HL-60 (cell line): ENCODE measurements at regions not wholly inside any gene's neighbourhood (a gene's known extent, or its start where the extent isn't known, plus 50 kb on each side); places are given as distances from the start of the nearest gene placed in this dataset.

ENCODE experiments used
- DNase-seq, 2 experiments: peaks; one replicate each; pipeline ENCODE4 v3.0.0-alpha.2; 2010 to 2020; ENCODE audit warnings: low read depth in 1 of 2, low spot score in 1 of 2
- H3K27ac ChIP-seq: fragments of 250-450 bp; sonication (Bioruptor Pico); replicated peaks from 2 replicates; pipeline ENCODE4 v1.5.1; 2020; ENCODE audit warnings: mild to moderate bottlenecking, moderate library complexity
- H3K27me3 ChIP-seq: fragments of 250-450 bp; sonication (Bioruptor Pico); 2 replicates; pipeline ENCODE4 v1.5.1; 2021; ENCODE audit warnings: mild to moderate bottlenecking, moderate library complexity; ENCODE audit not compliant: insufficient read depth, poor library complexity, severe bottlenecking
- H3K4me3 ChIP-seq: replicated peaks from 2 replicates; pipeline ENCODE4 v1.5.1; 2011; ENCODE audit warnings: mild to moderate bottlenecking, control low read depth, low read length; ENCODE audit not compliant: insufficient read depth
- CTCF ChIP-seq: IDR thresholded peaks from one replicate; pipeline ENCODE4 v1.5.1; 2011; ENCODE audit warnings: low read length, control low read depth, inconsistent platforms; ENCODE audit not compliant: insufficient read depth
- GABPA ChIP-seq: IDR thresholded peaks from 2 replicates; pipeline ENCODE4 v1.6.1; 2012; ENCODE audit warnings: low read depth
- POLR2AphosphoS5 ChIP-seq: IDR thresholded peaks from 2 replicates; pipeline ENCODE4 v1.6.1; 2012; ENCODE audit warnings: low read depth
- REST ChIP-seq: IDR thresholded peaks from 2 replicates; pipeline ENCODE4 v1.6.1; 2012; ENCODE audit warnings: low read depth; ENCODE audit not compliant: insufficient replicate concordance
- SPI1 ChIP-seq: IDR thresholded peaks from 2 replicates; pipeline ENCODE4 v1.6.1; 2012; ENCODE audit warnings: low read depth, mild to moderate bottlenecking, borderline replicate concordance

GRCh38 chrX:79564362-79564761 lies 197.2 kb upstream of the ITM2A start:
- no peak for TF ChIP-seq GABPA
- TF ChIP-seq POLR2AphosphoS5 = no peak
- TF ChIP-seq REST = no peak
- no peak for TF ChIP-seq SPI1
- no peak for TF ChIP-seq CTCF
- no peaks in the 10 kb centered on the region for H3K27me3 ChIP-seq

GRCh38 chrX:79559290-79559689 lies 192.2 kb upstream of the ITM2A start:
- no peak for TF ChIP-seq POLR2AphosphoS5
- TF ChIP-seq GABPA = no peak
- no peak for TF ChIP-seq REST
- TF ChIP-seq CTCF = no peak
- TF ChIP-seq SPI1 = no peak

More at GRCh38 chrX:79564362-79564761, 197.2 kb upstream of the ITM2A start:
- Histone ChIP-seq H3K27ac (no peak overlapping the region), H3K4me3 (no peak overlapping the region)
- no peak for DNase-seq

GRCh38 chrX:79557212-79557611 lies 190.1 kb upstream of the ITM2A start:
- no peak overlapping the region for H3K4me3 ChIP-seq
- TF ChIP-seq SPI1 = no peak
- no peak for TF ChIP-seq CTCF
- TF ChIP-seq POLR2AphosphoS5 = no peak
- no peak for TF ChIP-seq REST
- TF ChIP-seq GABPA = no peak
- no peaks in the 10 kb centered on the region for H3K27me3 ChIP-seq
- H3K27ac ChIP-seq = no peak overlapping the region
- no peak for DNase-seq

More at GRCh38 chrX:79559290-79559689, 192.2 kb upstream of the ITM2A start:
- Histone ChIP-seq H3K27ac (no peak overlapping the region), H3K27me3 (no peaks in the 10 kb centered on the region), H3K4me3 (no peak overlapping the region)
- DNase-seq = no peak
